Esophagus mucosa (tissue), 1 donor: ENCODE measurements at regions not wholly inside any gene's neighbourhood (a gene's known extent, or its start where the extent isn't known, plus 50 kb on each side); places are given as distances from the start of the nearest gene placed in this dataset.
A peak's percentile ranks its signal among the peaks of the same experiment; 100 is the strongest.

Source experiments
- ATAC-seq: fragments of 200-7000 bp; cut with Tn5 transposase; one replicate; pipeline ENCODE4 v1.9.1; 2020
- donor health status: DM: yes; HTN: yes; CAD: no.

DNA sequence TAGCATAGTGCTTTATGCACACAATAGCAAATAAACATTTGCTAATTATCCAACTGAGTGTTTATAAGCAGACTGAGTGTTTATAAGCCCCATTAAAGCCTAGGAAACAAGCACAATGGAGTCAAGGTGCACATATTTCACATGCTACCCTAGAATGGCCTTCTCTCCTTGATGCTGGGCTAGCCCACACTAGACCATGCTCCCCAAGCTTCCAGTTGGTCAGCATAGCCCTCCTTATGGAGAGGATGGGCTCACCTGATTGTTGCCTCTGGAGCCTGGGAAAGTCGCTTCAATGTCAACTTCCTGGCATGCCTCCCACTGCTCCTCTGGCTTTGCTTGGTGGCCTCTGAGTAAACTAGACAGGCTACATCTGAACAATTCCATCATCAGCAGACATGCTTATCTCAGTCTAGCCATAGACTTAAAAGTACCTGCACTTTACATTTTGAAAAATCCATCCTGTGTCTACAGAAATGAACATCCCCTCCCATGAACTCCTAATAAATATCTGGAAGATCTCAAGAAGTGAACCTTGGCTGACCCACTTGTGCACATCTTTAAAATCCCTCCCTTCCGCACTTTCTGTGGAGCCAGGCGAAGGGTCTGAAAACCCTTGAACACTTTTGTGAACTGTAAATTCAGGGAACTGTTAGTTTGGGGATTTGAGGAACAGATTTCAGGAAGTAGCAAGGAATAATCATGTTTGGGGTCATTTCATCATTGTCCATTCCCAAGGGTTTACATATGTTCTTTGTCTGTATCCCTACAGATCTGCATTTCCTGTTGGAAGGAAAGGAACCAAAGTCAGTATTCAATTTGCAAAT is 486.6 kb downstream of the ARHGEF28 start:
- ATAC-seq = no peak

GRCh38 chr5:74111764-74112163 is 485.8 kb downstream of the ARHGEF28 start:
- ATAC-seq = no peak

DNA sequence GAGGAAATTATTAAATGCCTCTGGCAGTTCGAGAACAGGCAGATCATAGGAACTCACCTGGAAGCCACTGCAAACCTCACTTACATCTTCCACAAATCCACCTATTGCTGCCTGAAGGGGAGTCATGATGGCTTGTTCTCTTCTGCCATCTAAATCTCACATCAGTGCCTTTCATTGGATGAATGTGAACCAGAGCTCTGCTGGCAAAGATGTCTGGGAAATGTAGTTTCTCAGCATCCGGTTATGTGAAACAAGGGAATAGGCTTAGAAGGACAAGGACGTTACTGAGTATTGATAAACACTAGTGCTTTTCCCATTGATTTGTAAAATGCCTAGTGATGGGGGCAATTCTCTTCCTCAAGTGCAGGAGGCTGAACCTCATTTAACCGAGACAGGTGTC is 483.3 kb downstream of the ARHGEF28 start:
- no peak for ATAC-seq

- ATAC-seq = no peak
These were observed 481.9 kb downstream of the ARHGEF28 start for GRCh38 chr5:74107899-74108298.

DNA sequence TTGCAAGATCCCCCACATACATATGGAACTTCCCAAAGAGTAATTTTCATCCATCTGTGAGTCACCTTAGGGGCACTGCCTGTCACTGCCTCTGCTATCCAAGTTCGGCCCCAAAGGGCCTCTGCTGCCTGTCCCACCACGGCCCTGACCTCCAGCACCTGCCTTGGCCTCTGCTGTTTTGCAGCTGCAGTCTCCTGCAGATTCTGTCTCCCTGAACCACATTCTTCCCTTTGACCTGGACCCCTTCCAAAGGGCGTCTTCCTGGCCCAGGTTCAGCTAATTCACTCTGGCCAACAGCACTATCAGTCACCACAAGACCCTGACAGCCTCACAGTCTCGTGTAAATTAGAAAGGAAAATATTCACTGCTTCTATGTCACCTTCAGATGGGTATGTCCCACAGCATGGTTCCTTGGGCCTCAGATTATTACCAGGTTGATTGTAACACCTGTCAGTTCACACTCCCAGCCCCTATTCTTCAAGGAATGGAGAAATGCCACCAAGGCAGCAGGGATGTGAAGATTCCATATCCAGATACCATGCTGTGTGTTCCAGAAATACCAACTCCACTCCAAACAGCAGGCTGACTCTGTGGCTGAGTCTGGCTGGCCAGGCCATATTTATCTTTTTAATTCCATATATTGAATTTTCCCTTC is 479.3 kb downstream of the ARHGEF28 start:
- no peak for ATAC-seq

DNA sequence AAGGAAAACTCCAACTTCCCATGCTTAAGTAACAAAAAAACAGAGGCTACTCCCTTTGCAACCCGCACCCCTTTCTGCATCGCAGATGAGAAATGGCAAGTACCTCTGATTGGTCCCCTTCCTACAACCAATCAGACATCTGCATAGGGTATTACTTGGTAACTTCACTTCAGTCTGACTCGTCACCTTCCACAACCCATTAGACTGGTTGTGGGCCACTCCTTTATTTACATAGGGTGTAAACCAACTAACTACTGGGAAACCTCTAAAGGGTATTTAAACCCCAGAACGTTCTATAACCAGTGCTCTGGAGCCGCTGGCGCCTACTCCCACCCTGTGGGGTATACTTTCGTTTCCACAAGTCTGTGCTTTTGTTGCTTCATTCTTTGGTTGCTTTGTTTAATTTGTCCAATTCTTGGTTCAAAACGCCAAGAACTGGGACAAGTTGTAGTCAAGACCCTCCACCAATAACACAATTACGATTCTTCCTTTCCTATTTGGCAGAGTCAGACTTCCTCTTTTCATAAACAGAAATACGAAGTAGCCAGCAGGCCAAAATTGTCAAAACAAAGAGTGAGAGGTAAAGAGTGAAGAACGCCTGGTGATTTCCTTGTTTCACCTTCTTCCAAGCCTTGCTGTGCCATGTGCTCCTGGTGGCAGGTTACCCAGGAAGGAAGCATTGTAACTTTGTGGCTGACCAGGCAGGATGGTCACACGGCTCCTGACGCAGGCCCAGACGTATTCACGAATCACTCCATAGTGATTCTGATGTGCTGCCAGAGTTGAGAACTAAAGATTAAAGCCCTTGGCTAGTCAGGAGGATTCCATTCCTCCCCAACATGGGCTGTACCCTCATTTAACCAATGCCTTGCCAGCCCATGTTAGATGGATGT is 477.4 kb downstream of the ARHGEF28 start:
- peak; percentile 86 for ATAC-seq

- ATAC-seq = no peak
These were observed 474.3 kb downstream of the ARHGEF28 start for GRCh38 chr5:74100268-74100665.

DNA sequence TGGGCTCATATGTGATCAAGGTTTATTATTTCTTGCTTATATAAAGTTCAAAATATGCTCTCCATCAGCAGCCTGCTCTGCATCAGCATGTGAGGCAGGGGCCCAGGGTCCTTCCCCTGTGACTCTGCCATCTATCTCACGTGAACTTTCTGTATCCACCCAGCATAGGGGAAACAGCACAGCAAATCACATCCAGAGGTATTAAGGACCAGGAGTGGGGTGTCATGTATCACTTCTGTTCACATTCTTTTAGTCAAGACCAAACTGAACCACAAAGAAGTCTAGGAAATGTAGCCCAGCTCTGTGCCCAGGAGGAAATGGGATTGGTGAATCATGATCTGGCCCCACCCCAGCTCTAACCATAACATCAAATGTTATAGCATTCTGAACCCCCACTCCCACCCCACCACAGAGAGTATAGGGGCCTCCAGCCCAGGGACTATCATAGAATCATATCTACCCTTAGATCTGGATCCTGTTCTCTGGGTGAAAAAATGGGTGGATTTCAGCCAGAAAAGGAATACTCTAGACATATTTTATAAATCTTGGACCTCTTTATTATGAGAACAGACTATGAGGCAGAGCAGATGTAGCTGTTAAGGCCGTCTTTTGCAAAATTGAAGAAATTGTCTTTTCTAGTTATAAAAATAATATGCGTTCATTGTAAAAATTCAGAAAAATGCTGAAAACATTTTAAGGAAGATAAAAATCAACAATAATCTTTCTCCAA is 473.7 kb downstream of the ARHGEF28 start:
- ATAC-seq = no peak

DNA sequence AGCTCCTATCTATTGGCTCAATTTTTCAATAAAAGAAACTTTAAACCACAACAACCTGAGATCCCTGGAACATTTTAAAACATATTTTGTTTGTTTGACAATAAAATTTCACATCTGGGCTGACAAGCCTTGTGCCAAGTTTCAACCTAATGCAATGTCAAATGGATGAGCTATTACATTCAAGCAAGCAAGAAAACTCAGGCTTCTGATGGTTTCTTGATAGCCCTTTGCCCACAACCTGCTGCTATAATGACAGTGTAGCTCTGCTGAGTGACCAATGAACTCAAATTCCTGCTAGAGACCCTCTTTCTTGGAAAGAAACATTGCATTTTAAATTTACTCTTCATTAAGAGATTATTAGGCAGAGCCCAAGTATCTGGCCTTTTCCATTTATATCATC is 472.9 kb downstream of the ARHGEF28 start:
- ATAC-seq = no peak

DNA sequence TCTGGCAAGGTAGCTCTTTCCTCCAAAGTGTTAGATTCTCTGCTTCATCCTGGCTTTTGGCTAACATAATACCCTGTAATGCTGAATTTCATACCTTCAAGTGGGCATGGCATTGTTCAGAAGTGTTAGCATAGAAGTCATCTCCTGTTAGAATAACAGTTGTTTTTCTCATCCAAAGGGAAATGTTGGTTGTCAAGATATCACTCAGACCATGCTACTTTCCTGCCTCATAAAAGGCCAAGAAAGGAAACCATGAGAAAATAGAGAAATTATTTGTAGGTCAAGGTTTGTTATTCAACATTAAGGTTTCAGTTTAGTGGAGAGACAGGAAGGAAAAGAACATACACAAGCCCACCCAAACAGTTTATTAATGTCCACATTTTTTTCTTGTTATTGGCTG is 472.5 kb downstream of the ARHGEF28 start:
- no peak for ATAC-seq

- ATAC-seq = no peak
These were observed 470.3 kb downstream of the ARHGEF28 start for GRCh38 chr5:74096325-74096724.

DNA sequence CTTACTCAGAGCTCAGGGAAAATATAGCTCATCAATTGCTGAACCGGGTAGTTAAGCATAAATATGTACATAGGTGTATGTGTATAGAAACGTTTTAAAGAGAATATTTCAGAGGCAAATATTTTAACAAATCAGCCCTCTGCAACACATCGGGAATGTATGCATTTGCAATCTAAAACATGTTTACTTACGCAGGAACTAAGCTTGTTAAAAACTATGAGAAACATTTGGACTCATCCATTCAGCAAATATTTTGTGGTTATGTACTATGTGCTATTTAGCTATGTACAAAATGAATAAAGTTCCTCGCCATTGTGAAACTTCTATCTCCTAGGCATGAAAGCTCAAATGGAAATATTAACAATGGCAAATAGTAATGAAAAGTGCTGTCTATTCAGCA is 469.9 kb downstream of the ARHGEF28 start:
- ATAC-seq = no peak

- no peak for ATAC-seq
These were observed 468.7 kb downstream of the ARHGEF28 start for GRCh38 chr5:74094782-74095108.

DNA sequence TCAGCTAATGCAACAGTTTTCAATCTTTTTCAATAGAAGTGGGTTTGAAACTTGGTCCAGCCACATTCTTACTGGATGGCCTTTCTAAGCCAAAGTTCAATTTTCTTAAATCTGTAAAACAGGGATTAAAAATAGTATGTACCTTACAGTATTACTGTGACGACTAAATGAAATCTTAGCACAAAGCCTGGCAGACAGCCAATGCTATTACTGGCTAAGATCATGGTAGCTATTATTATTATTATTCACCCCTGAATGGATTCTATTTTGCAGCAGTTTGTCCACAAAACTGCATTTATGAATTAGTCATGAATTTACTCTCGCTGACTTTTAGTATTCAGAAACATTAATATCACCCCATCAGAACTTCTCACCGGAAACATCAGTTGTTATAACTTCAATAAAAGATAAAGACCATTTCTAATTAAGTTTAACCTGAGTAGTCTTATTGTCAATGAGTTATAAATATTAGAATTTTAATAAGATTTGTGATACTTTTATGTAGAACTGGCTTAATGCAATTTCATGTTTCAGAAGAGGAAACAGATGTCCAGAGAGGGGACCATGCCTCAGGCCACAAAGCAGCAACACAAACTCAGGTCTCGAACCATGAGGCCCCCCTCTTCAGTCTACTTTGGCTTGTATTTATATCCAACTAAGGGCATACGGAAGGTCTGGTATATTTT is 468.2 kb downstream of the ARHGEF28 start:
- no peak for ATAC-seq

DNA sequence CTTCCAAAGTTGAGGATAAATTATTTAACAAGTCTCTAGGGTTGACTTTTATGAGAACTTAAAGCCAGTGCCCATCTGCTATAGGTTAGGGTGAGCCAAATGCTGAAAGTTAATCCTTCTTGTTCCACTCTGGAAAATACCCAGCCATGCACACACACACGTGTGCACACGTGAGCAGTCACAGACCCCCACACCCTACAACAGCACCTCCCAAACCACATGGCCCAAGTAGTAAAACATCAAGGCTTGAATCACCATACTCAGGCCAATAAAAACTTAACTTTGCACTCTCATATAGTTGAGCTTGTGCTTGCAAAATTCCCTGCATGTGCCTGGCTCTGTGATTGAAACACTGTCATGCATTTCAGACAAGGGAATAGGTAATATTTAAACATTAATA is 467.6 kb downstream of the ARHGEF28 start:
- no peak for ATAC-seq

GRCh38 chr5:74092766-74093165 is 466.8 kb downstream of the ARHGEF28 start:
- ATAC-seq = no peak

- no peak for ATAC-seq
These were observed 459.8 kb downstream of the ARHGEF28 start for GRCh38 chr5:74085782-74086181.

DNA sequence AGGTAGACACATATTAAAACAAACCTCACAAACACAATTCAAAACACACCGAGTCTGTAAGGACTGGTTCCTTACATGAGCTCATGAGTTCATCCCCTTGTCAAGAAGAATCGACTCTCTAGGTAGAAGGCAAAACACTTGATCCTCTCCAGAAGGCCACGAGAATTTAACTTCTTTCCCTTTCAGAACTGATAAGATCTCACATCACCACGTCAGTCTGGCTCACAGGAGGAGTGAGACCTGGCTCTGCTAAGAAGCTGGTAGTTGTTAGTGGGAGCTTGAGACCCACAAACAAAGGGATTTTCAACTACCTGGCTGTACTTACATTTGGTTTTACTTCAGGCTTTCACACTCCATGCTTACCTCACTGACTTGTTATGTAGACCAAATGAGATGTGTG is 459.2 kb downstream of the ARHGEF28 start:
- ATAC-seq = no peak

DNA sequence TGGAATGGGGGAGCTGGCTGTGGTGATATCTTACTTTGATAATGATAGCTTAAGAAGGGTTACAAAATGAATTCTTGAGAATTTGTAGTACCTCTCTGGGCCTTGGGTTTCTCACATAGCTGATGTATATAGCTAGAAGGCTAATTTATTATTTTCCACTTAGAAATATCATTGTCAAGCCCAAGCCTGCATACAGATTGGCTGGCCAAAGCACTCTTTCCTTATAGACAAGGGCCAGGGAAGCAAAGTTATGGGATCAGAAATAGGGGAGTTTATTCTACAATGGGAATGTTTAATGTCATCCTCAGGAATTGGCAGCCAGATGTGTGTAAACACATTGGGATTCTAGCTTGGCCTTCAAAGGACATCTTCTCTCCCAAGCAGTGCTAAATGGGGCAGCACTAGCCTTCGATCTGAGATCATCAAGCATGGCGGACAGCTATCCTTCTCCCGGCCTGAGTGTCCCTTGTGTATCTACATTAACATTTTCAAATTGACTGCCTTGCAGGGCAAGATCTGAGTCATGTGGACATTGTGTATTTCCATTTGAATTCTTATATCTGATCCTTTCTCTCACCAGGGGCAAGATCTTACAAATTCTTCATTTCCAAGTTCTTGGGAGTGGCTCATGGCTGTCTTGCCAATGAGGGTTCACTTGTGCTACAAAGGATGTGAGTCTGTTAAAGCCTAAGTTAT is 457.2 kb downstream of the ARHGEF28 start:
- no peak for ATAC-seq

GRCh38 chr5:74082512-74083055 is 456.6 kb downstream of the ARHGEF28 start:
- no peak for ATAC-seq

DNA sequence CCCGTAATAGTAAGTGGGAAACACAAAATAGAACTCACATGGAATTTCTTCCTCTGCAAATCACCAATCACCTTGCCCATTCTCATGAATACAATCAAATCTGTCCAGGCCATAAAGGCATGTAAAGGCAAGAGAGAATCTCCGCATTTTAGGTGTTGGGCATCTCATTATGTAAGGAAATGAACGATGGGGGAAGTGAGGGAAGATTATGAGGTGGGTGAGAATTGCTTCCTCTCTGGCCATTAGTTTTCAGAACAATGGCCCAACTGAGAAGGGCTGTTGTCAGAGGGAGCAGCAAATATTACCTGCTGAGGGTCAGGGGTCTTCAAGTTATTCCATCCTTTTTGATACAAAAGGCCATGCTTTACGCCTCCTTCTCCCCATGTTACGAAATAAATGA is 455.1 kb downstream of the ARHGEF28 start:
- ATAC-seq = no peak
